HG02588 (cell line): ENCODE measurements at regions not wholly inside any gene's neighbourhood (a gene's known extent, or its start where the extent isn't known, plus 50 kb on each side); places are given as distances from the start of the nearest gene placed in this dataset.
"Not testable (repeated sequence)": the region's sequence is repeated elsewhere in the genome, so short reads cannot be mapped to it uniquely, and the experiment has no call there.

Source experiments
- ATAC-seq: cut with Tn5 transposase; IDR thresholded peaks from one replicate; pipeline ENCODE4 v1.9.1; 2021; ENCODE audit warnings: mild to moderate bottlenecking, moderate library complexity; ENCODE audit not compliant: unreplicated experiment

GRCh38 chr9:36521148-36521547, 51.5 kb upstream of the MELK start:
- ATAC-seq, result no peak

GRCh38 chr9:36517131-36517530, 55.6 kb upstream of the MELK start:
- no peak for ATAC-seq

- ATAC-seq, result no peak
Observed at GRCh38 chr9:36504156-36504555, 68.5 kb upstream of the MELK start.

DNA sequence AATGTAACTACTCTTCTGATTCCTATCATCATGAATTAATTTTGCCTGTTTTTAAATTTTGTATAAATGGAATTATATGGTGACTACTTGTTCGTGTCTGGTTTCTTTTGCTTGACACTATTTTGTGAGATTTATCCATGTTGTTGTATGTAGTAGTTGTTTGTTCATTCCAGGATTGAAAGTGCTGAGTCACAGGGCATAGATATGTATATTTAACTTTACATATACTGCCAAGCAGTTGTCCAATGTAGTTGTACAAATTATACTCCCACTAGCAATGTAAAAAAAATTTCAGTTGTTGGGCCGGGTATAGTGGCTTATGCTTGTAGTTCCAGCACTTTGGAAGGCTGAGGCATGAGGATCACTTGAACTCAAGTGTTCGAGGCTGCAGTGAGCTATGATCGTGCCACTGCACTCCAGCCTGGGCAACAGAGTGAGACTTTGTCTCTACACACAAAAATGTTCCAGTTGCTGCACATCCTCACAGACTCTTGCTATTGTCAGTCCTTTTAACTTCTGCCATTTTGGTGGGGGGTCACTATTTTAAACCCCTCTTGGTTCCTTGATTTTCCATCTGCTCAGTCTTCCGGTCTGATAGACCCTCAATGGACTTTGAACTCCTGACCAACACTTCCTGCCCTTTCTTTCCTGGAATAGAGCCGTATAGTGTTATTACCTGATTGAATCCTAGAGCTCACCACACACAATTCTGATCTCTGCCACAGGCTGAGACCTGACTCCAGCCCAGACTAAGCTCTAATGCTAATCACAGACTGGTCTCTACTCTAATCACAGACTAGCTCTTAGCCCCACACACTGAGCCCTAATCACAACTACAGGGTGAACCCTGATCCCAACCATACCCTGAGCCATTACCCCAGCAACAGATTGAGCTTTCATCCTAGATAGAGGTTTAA, 69.3 kb upstream of the MELK start:
- ATAC-seq, result no peak

DNA sequence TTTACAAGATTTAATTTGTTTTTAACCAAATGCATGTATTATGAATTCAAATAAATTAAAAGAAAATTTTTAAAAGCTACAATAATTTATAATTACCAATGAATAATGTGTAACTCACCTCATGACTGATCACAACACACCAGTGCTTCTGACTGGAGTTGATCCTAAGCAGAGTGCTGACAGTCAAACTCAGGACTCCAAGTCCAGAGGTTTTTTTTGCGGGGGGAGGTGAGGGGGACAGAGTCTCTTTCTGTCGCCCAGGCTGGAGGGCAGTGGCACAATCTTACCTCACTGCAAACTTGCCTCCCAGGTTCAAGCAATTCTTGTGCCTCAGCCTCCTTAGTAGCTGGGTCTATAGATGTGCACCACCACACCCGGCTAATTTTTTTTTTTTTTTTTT, 71.0 kb upstream of the MELK start:
- no peak for ATAC-seq

GRCh38 chr9:36500931-36501330, 71.8 kb upstream of the MELK start:
- ATAC-seq, result not testable (repeated sequence)

GRCh38 chr9:36499174-36499890, 73.4 kb upstream of the MELK start:
- no peak for ATAC-seq

DNA sequence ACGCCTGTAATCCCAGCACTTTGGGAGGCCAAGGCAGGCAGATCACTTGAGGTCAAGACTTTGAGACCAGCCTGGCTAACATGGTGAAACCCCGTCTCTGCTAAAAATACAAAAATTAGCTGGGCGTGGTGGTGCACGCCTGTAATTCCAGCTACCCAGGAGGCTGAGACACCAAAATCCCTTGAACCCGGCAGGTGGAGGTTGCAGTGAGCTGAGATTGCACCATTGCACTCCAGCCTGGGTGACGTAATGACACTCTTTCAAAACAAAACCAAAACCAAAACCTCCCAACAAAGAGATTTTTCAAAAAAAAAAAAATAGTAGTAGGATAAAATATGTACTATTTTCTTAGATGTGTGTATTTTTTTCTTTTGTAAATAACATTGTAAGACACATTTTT, 79.1 kb upstream of the MELK start:
- not testable (repeated sequence) for ATAC-seq

DNA sequence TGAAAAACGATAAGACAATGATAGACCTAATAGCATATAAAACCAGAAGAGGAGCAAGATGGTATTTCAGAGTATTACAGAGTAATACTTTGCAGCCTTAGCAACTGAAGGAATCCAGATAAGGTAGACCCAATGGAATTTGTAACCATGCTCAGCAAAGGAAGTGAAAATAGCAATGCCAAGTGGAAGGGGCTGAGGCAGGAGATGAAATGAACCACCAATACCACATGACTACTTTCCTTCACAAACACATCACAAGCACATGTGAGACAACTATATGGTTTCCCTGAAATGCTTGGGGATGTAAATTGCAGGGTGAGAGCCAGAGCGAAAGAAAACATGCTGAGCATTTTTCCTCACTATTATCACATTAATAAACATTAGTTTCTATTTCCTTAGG, 79.8 kb upstream of the MELK start:
- no peak for ATAC-seq

- no peak for ATAC-seq
Observed at GRCh38 chr9:36489453-36489852, 83.2 kb upstream of the MELK start.

DNA sequence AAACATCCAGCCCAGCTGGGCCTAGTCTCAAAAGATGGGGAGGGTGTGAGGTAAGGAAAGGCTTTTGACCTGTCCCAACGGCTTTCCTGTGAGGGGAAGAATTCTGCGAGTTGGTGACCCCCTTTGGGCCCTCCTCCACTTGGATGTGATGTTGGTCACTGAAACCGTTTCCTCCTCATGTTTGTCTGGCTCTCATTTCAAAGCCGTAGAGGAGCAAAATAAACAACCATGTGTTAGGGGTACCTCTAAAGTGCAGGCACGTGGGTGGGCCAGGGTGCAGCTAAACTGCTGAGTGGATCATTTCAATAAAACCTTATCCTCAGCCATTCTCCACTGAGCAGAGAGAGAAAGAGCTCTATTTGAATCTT, 84.3 kb upstream of the MELK start:
- no peak for ATAC-seq

GRCh38 chr9:36487482-36488388, 85.0 kb upstream of the MELK start:
- peak; percentile 89 for ATAC-seq

DNA sequence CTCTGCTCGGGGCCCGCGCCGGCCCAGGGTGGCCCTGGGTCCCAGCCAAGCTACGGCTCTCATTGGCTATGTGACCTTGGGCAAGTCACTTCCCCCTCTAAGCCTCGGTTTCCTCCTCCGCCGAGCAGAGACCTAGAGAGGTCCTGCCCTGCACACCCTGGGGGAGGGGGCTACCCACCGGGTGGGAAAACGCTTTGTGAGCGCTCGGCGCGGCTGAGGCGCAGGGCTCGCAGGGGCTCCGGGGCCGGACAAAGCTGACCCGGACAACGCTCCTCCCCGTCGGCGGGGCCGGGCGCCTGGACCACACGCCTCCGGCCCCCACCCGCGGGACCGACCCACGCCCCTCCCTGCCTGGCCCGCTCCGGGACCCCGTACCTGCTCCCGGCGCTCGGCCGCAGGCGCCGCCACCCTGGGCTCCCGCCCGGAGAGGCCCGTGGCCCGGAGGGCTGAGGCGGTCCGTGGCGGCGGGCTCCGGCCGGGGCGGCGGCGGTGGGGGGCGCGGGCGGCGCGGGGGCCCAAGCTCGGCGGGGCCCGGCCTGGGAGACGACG, 85.7 kb upstream of the MELK start:
- peak; percentile 41 for ATAC-seq

GRCh38 chr9:36486329-36486932, 86.3 kb upstream of the MELK start:
- ATAC-seq, result peak; percentile 1

DNA sequence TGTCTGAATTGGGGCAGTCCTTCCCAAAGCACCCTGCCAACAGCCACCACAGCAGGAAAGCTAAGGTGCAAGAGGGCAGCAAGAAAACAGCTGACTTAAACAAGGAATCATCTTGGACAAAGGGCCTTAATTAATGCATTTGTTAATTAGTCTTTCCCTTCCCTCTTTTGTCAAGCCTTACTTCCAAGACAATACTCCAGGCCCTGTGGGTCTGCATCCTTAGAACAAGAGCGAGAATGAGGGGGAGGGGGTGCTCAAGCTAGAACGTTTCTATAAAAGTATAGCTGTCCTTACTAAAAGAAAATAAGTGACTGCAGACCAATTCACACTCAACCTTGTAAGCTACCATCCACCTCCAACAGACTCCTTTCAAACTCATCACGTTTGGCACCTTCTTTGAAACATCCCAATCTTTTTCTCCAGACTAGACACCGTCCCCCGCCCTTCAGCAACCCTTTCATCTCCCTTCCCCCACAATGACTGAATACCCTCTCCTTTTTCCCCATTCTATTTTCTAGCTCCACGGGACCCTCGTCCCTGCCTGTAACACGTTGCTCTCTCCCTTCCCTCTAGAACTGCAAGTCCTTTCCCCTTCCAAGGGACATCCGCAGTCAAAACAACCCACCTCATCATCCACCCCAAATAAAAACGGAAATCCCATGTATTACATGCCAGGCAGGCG, 85.7 kb upstream of the RNF38 start:
- ATAC-seq, result no peak

DNA sequence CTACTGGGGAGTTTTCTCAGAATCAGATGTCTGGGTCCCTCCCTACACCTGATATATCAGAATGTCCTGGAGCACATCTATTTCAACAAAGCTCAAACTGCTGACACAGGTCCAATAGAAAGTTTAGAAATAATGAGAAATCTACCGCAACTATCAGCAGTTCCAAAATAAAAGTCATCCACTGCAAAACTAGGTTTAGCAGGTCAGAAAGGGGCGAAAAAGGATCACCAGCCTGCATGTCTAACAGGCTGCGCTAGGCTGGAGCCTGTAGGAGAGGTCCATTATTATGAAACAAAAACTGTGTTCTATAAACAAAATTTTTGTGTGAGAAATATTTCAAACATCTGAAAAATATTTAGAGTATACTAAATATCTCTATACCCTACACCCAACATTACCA, 84.1 kb upstream of the RNF38 start:
- ATAC-seq, result no peak

- ATAC-seq, result no peak
Observed at GRCh38 chr9:36479101-36479500, 79.0 kb upstream of the RNF38 start.

DNA sequence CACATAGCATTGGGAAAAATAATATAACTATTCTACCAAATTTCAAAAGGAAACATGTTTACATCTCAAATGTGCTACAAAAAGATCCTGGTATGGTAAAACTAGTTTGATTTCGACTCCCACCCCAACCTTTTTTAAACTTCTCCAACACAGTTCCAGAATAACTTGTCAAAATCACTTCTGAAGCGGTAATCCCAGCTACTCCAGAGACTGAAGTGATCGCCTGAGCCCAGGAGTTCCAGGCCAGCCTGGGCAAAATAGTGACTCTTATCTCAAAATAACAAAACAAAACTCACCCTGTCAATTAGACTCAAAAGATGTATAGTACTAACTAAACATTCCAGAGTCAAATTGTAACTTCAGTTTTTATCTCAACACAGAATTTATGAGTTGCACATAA, 71.3 kb upstream of the RNF38 start:
- no peak for ATAC-seq

DNA sequence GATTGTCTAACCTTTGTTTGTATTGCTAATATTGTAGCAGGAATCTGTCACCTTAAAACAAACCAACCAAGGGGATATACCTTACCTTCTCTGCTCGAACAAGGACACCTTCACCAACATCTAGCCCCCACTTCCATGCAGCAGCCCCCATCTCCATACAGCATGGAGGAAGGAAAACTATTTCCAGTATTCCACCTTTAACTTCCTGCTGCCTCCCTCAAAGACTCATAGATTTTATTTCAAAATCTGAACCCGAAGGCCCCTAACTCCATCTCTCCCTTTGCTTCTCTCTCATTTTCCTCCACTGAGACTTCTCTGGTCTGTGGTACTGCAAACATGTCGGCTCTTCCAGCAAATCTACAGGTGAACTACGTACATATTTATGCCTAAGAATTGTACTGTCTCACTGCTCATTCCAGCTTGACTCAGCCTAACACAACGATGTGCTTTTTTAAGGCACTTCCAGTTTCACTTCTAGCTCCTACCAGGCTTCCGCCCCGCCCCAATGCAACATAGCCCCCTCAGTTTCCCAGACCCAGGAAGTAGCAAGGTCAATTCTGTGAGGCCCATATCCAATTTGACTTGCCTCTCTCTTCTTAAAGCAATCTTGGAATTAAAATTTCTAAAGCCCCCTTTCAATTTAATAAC, 70.7 kb upstream of the RNF38 start:
- peak; percentile 86 for ATAC-seq
